ENCODE measurements at regions not wholly inside any gene's neighbourhood (a gene's known extent, or its start where the extent isn't known, plus 50 kb on each side); places are given as distances from the start of the nearest gene placed in this dataset.
"Not testable (repeated sequence)": the region's sequence is repeated elsewhere in the genome, so short reads cannot be mapped to it uniquely, and the experiment has no call there.

GRCh38 chr2:12921321-12921720 lies 204.6 kb downstream of the TRIB2 start:
- Histone ChIP-seq H3K9me3 (ENCODE audit: severe bottlenecking) (no peaks in the 10 kb centered on the region), H3K27ac (ENCODE audit: poor library complexity, severe bottlenecking) (no peak overlapping the region), H3K4me1 (ENCODE audit: insufficient read depth, poor library complexity, severe bottlenecking) (no peaks in the 10 kb centered on the region), H3K36me3 (ENCODE audit: low read depth) (no peaks in the 10 kb centered on the region), H3K4me3 (ENCODE audit: severe bottlenecking) (no peak overlapping the region), H3K27me3 (ENCODE audit: insufficient read depth, poor library complexity, severe bottlenecking) (no peaks in the 10 kb centered on the region)
- DNase-seq (ENCODE audit: low spot score) (no peak), ATAC-seq (ENCODE audit: low read depth) (no peak)
- TF ChIP-seq CTCF (IDR thresholded peaks at IDR 0.05; ENCODE audit: poor library complexity, severe bottlenecking): no peak

DNA sequence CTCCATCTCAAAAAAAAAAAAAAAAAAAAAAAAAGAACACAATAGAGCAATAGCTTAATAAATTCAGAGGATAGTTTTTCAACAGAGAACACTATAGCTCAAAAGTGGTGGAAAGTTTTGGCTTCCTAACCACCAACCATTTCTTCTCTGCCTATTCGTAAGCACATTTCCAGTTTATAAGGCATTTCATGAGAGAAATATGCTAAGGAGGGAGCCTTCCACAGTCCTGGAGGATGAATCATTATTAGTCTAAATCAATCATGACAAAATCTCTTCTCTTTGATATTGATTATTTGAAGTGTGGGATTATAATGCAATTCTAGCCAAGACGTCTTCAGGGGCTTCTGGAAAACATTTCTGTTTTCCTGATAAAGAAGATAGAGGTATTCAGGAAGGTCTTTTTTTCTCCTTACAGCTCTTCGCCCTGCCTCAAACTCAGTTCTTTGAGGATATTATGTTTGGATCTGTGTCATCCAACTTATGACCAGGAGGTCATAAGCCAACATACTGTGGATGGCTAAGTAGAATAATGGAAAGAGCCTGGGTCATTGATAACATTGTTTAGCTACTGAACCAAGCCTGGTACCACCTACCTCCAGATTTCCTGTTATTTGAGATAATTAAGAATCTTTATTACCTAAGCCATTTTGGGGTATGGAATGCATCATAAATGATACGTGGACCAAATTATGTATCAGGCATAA lies 207.3 kb downstream of the TRIB2 start:
- Histone ChIP-seq H3K4me3 (ENCODE audit: severe bottlenecking) (no peak overlapping the region), H3K27ac (ENCODE audit: poor library complexity, severe bottlenecking) (no peak overlapping the region), H3K9me3 (ENCODE audit: severe bottlenecking) (no peaks in the 10 kb centered on the region), H3K36me3 (ENCODE audit: low read depth) (no peaks in the 10 kb centered on the region), H3K4me1 (ENCODE audit: insufficient read depth, poor library complexity, severe bottlenecking) (peaks cover 12% of the 10 kb centered on the region), H3K27me3 (ENCODE audit: insufficient read depth, poor library complexity, severe bottlenecking) (no peaks in the 10 kb centered on the region)
- TF ChIP-seq CTCF (IDR thresholded peaks at IDR 0.05; ENCODE audit: poor library complexity, severe bottlenecking): no peak
- DNase-seq (ENCODE audit: low spot score): no peak
- ATAC-seq (ENCODE audit: low read depth): no peak

DNA sequence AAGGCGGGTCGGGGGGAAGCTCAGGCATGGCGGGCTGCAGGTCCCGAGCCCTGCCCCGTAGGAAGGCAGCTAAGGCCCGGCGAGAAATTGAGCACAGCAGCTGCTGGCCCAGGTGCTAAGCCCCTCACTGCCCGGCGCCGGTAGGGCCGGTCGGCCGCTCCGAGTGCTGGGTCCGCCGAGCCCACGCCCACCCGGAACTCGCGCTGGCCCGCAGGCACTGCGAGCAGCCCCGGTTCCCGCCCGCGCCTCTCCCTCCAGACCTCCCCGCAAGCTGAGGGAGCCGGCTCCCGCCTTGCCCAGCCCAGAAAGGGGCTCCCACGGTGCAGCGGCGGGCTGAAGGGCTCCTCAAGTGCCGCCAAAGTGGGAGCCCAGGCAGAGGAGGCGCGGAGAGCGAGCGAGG lies 209.9 kb downstream of the TRIB2 start:
- not testable (repeated sequence) for H3K27me3 ChIP-seq (ENCODE audit: insufficient read depth, poor library complexity, severe bottlenecking); H3K4me3 ChIP-seq (ENCODE audit: severe bottlenecking); DNase-seq (ENCODE audit: low spot score); H3K27ac ChIP-seq (ENCODE audit: poor library complexity, severe bottlenecking); ATAC-seq (ENCODE audit: low read depth); H3K9me3 ChIP-seq (ENCODE audit: severe bottlenecking); H3K36me3 ChIP-seq (ENCODE audit: low read depth)
- H3K4me1 ChIP-seq (ENCODE audit: insufficient read depth, poor library complexity, severe bottlenecking): peaks cover 16% of the 10 kb centered on the region

GRCh38 chr2:12928197-12928774 lies 211.6 kb downstream of the TRIB2 start:
- peak overlapping the region; percentile 57 for H3K27ac ChIP-seq (ENCODE audit: poor library complexity, severe bottlenecking)
- H3K36me3 ChIP-seq (ENCODE audit: low read depth): no peaks in the 10 kb centered on the region
- no peaks in the 10 kb centered on the region for H3K27me3 ChIP-seq (ENCODE audit: insufficient read depth, poor library complexity, severe bottlenecking)
- H3K4me3 ChIP-seq (ENCODE audit: severe bottlenecking): no peak overlapping the region
- TF ChIP-seq CTCF (IDR thresholded peaks at IDR 0.05; ENCODE audit: poor library complexity, severe bottlenecking): no peak
- peak; percentile 92 for ATAC-seq (ENCODE audit: low read depth)
- no peak for DNase-seq (ENCODE audit: low spot score)
- peaks cover 16% of the 10 kb centered on the region for H3K4me1 ChIP-seq (ENCODE audit: insufficient read depth, poor library complexity, severe bottlenecking)
- no peaks in the 10 kb centered on the region for H3K9me3 ChIP-seq (ENCODE audit: severe bottlenecking)

DNA sequence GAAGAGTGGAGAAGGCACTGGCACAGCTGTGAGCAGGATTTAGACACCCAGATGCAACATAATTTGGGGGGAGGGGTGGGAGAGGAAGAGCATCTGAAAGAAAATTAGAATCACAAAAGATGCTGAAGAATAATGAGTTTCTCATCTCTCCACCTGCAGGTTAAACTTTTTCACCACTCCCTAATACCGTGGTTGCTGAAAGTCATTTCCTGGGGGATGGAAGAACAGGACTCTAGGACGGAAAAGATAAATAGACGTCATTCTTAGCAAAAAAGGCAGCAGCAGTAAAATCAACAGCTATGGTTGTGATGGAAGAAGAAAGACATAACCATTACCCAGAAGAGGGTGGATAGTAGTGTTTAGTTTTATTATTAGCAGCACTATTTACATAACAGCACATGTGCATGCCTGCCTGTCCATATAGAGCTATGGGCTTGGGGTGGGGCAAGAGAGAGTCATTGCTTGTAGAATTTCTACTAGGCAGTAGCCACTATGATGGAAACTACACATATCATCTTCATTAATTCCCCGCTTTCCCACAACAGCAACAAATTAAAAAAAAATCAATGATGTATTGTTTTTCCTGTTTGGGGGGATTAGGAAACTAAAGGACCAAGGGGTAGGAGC lies 212.2 kb downstream of the TRIB2 start:
- ATAC-seq (ENCODE audit: low read depth): peak; percentile 58
- Histone ChIP-seq H3K27ac (ENCODE audit: poor library complexity, severe bottlenecking) (peak overlapping the region; percentile 57), H3K4me1 (ENCODE audit: insufficient read depth, poor library complexity, severe bottlenecking) (peaks cover 16% of the 10 kb centered on the region), H3K36me3 (ENCODE audit: low read depth) (no peaks in the 10 kb centered on the region), H3K4me3 (ENCODE audit: severe bottlenecking) (no peak overlapping the region), H3K27me3 (ENCODE audit: insufficient read depth, poor library complexity, severe bottlenecking) (no peaks in the 10 kb centered on the region), H3K9me3 (ENCODE audit: severe bottlenecking) (no peaks in the 10 kb centered on the region)
- DNase-seq (ENCODE audit: low spot score): no peak
- TF ChIP-seq CTCF (IDR thresholded peaks at IDR 0.05; ENCODE audit: poor library complexity, severe bottlenecking): no peak

Data from RWPE2 (cell line).